Tibial artery (tissue), 4 donors: ENCODE measurements at regions not wholly inside any gene's neighbourhood (a gene's known extent, or its start where the extent isn't known, plus 50 kb on each side); places are given as distances from the start of the nearest gene placed in this dataset.

Source experiments
- DNase-seq, 2 donors: peaks; one replicate each; pipeline ENCODE4 v3.0.0-alpha.2; 2019
- H3K27ac ChIP-seq, 2 donors: fragments of 200-600 bp; sonication (generic) in 1 of 2; 1 replicate in 1 of 2; 2 replicates in 1 of 2; pipeline ENCODE4 v1.5.1; 2018 to 2019; ENCODE audit warnings: mild to moderate bottlenecking in 1 of 2
- H3K27me3 ChIP-seq, 2 donors: fragments of 200-600 bp; sonication (generic) in 1 of 2; one replicate each; pipeline versions ENCODE4 v1.5.1 to v1.6.0; 2016 to 2019
- H3K36me3 ChIP-seq, 3 donors: fragments of 200-600 bp; sonication (generic) in 2 of 3; one replicate each; pipeline ENCODE4 v1.5.1; 2016 to 2019; ENCODE audit warnings: mild to moderate bottlenecking in 2 of 3
- H3K4me1 ChIP-seq, 4 donors: fragments of 200-600 bp; sonication (generic) in 2 of 4; 1 replicate in 3 of 4; 2 replicates in 1 of 4; pipeline ENCODE4 v1.5.1; 2016 to 2019
- H3K4me3 ChIP-seq, 2 donors: fragments of 200-600 bp; sonication (generic) in 1 of 2; 1 replicate in 1 of 2; 2 replicates in 1 of 2; pipeline ENCODE4 v1.5.1; 2018 to 2019; ENCODE audit warnings: mild to moderate bottlenecking in 2 of 2
- H3K9me3 ChIP-seq, 3 donors: fragments of 200-600 bp; sonication (generic) in 1 of 3; one replicate each; pipeline ENCODE4 v1.5.1; 2016 to 2019
- intact Hi-C: fragments of 100-400 bp; cut with DNase I; formaldehyde crosslinking; loops from one replicate; pipeline ENCODE4 v1.15.0; 2023; ENCODE audit warnings: low total_unique reads
- TF ChIP-seq, protein P1 (sequence below), 2 experiments: fragments of 200-600 bp in 1 of 2; fragments of 450-650 bp in 1 of 2; IDR thresholded peaks; one replicate each; pipeline ENCODE4 v1.5.1; 2017 to 2019; ENCODE audit warnings: antibody characterized with exemption in 2 of 2, mild to moderate bottlenecking in 1 of 2, moderate library complexity in 1 of 2

DNA sequence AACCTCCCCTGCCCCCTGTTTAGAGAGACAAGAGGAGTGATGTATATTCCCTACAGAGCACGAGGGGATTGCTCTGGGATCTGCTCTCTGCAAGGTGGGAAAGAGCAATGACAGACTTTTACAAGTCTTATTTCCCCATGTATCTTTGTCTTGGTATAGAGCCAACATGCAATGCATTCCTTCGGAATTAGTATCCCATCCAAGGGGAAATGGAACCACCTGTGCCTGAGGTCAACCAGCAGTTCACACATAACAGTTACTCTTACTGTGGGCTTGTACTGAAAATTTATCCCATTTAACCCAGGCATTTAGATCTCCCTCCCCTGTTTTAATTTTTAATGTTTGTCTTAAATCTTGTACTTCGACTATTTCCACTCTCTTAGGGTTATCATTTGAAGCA lies 250.4 kb downstream of the C6orf118 start:
- no peaks in the 10 kb centered on the region for H3K27me3 ChIP-seq
- no peak overlapping the region for H3K4me3 ChIP-seq
- no peak for DNase-seq
- H3K4me1 ChIP-seq = no peaks in the 10 kb centered on the region
- no peak overlapping the region for H3K27ac ChIP-seq
- TF ChIP-seq, protein P1, sequence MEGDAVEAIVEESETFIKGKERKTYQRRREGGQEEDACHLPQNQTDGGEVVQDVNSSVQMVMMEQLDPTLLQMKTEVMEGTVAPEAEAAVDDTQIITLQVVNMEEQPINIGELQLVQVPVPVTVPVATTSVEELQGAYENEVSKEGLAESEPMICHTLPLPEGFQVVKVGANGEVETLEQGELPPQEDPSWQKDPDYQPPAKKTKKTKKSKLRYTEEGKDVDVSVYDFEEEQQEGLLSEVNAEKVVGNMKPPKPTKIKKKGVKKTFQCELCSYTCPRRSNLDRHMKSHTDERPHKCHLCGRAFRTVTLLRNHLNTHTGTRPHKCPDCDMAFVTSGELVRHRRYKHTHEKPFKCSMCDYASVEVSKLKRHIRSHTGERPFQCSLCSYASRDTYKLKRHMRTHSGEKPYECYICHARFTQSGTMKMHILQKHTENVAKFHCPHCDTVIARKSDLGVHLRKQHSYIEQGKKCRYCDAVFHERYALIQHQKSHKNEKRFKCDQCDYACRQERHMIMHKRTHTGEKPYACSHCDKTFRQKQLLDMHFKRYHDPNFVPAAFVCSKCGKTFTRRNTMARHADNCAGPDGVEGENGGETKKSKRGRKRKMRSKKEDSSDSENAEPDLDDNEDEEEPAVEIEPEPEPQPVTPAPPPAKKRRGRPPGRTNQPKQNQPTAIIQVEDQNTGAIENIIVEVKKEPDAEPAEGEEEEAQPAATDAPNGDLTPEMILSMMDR (IDR thresholded peaks at IDR 0.05) = no peak
- intact Hi-C loops = no loop called here
- H3K36me3 ChIP-seq = no peaks in the 10 kb centered on the region
- no peaks in the 10 kb centered on the region for H3K9me3 ChIP-seq

DNA sequence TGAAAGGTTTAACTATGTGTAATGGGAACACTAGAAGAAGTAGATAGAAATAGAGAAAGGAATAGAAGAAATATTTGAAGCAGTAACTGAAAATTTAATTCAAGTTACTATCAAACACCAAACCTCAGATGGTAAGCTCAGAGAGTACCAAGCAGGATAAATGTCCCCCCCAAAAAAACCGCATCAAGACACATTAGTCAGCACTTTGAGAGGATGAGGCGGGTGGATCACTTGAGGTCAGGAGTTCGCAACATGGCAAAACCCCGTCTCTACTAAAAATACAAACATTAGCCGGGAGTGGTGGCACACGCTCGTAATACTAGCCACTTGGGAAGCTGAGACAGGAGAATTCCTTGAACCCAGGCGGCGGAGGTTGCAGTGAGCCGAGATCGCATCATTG lies 253.1 kb downstream of the C6orf118 start:
- Histone ChIP-seq H3K27me3 (no peaks in the 10 kb centered on the region), H3K36me3 (no peaks in the 10 kb centered on the region), H3K27ac (no peak overlapping the region), H3K4me1 (no peaks in the 10 kb centered on the region), H3K4me3 (no peak overlapping the region), H3K9me3 (no peaks in the 10 kb centered on the region)
- intact Hi-C loops = no loop called here
- TF ChIP-seq, protein P1 (IDR thresholded peaks at IDR 0.05) = no peak
- no peak for DNase-seq

DNA sequence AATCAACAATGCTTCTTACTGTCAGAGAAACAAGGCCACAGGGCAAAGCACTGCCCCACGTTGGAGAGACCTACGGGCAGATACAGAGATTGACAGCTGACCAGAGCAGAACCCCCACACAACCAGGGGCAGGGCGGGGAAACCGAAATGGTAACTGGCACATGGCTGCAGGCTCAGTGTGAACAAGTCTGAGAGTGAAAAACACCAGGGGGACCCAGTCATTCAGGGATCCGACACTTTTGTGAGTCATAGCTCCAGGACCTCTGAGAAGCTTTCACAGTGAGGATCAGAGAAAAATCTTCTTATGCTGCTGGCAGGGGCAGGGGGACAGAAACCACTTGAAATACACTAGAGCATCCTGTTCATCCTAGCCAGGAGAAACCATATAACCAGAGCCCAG lies 254.2 kb downstream of the C6orf118 start:
- intact Hi-C loops = no loop called here
- no peak overlapping the region for H3K4me3 ChIP-seq
- TF ChIP-seq, protein P1 (IDR thresholded peaks at IDR 0.05) = no peak
- H3K27ac ChIP-seq = no peak overlapping the region
- H3K27me3 ChIP-seq = no peaks in the 10 kb centered on the region
- peaks cover 0 to under 1% (median 0%) of the 10 kb centered on the region in 3 donors for H3K9me3 ChIP-seq
- no peaks in the 10 kb centered on the region for H3K36me3 ChIP-seq
- no peaks in the 10 kb centered on the region for H3K4me1 ChIP-seq
- DNase-seq = no peak

DNA sequence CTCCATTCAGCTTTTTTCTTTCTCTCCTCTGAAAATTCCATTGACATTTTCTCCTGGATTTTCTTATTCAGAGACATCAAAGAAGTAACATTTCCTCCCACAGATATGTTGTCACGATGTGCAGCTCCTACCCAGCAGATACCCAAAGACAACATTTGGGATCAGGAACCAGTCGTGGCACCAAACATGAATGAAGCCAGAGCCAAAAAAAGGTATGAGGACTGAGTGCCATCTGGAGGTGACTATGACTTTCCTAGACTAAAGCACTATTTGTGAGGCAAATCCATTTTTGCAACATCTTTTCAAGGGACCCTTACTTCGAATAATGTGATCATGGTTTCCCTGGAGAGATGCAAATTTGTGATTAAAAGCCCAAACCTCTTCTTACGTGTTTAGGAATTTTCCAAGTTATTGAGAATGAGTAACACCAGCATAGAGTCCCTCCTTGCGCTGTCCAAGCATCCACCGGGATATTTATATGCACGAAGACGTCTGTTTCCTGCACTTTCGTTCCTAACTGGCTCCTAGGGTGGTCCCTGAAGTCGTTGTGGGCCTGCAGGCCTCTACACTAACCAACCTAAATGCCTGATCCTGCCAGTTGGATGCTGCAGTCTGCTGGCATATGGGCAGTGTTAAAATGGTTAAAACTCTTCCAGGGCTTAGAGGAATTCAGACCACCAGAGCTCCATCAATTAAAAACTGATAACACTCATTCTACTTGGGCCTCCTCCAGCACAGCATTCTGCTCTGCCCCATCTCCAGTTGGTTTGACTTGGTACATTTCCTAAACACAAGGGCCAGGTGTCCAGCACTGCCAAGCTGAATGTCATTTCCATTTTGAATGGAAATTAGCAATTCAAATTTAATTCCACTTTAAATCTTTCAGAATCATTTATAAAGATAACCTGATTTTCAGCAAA lies 256.6 kb downstream of the C6orf118 start:
- intact Hi-C loops = no loop called here
- Histone ChIP-seq H3K27ac (no peak overlapping the region), H3K4me3 (no peak overlapping the region), H3K9me3 (peaks cover 0 to 5% (median 0%) of the 10 kb centered on the region in 3 donors), H3K4me1 (no peaks in the 10 kb centered on the region), H3K27me3 (no peaks in the 10 kb centered on the region), H3K36me3 (no peaks in the 10 kb centered on the region)
- TF ChIP-seq, protein P1 (IDR thresholded peaks at IDR 0.05) = no peak
- no peak for DNase-seq

DNA sequence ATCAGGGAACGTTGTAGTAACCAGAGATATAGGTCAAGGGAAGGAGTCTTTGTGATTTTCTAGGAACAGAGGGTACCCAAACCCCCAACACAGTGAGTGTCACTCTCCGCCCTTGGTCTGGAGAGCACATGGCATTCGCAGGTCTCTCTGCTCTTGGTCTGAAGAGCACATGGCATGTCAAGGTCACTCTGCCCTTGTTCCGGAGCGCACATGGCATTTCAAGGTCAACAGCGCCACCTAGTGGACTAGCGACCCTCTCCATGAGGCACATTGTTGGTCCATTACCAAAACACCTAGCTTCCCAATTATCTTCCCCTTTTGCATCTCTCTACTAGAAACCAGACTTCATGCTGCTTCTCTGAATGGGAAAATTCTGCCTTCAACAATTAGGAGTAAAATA lies 260.0 kb downstream of the C6orf118 start:
- H3K27me3 ChIP-seq = no peaks in the 10 kb centered on the region
- no peak overlapping the region for H3K4me3 ChIP-seq
- peaks cover 0 to 5% (median 0%) of the 10 kb centered on the region in 3 donors for H3K9me3 ChIP-seq
- DNase-seq = no peak
- no peak overlapping the region for H3K27ac ChIP-seq
- no peaks in the 10 kb centered on the region for H3K36me3 ChIP-seq
- intact Hi-C loops = no loop called here
- no peaks in the 10 kb centered on the region for H3K4me1 ChIP-seq
- TF ChIP-seq, protein P1 (IDR thresholded peaks at IDR 0.05) = no peak
